RPMI7951 (cell line): ENCODE measurements at regions not wholly inside any gene's neighbourhood (a gene's known extent, or its start where the extent isn't known, plus 50 kb on each side); places are given as distances from the start of the nearest gene placed in this dataset.
"Not testable (repeated sequence)": the region's sequence is repeated elsewhere in the genome, so short reads cannot be mapped to it uniquely, and the experiment has no call there.

Source experiments
- DNase-seq: peaks from one replicate; pipeline ENCODE4 v3.0.0-alpha.2; 2012; ENCODE audit warnings: low read depth

DNA sequence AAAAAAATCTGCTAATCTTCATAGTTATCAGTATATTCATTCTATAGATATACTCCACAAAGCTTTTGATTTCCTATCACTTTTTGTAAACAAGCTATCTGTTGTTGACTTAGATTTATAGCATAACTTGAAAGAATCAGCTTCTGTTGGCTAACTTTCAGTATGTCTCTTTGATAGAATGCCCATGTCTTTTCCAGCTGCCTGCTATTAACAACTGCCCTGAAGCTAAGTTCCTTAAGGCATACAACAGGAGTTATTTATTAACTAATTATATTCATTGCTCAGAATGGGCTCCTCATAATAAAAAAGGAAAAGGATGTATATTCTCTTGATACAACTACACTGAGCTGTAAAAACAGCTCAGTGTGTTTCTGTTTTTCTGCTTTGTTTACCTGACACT, 293.9 kb downstream of the TUSC7 start:
- no peak for DNase-seq

- no peak for DNase-seq
These were observed 295.7 kb downstream of the TUSC7 start for GRCh38 chr3:117005274-117005673.

DNA sequence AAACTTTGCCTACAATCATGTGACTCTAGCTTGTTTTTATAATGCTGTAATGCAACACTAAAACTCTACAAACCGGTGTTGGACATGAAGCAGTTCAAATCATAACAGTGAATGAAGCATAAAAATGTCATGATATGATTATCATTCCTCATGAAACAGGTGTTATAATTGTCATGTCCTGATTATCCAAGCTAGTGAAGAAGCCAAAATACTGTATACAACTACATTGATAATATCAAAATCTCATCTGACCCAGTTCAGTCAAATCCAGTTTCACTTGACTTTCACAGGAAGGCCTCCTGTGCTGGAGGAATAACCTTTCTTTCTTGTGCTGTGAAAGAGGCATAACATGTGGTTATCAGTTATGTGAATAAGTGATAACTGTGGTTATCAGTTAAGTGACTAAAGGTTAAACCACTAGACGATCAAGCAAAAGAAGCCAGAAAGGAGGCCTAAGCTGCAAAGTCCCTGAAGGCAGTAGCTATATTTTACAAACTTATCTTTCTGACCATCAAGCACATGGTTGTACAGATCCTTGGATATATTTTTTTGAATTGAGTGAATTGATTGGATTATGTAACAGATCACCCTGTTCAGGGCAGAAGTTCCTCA, 296.4 kb downstream of the TUSC7 start:
- no peak for DNase-seq

DNA sequence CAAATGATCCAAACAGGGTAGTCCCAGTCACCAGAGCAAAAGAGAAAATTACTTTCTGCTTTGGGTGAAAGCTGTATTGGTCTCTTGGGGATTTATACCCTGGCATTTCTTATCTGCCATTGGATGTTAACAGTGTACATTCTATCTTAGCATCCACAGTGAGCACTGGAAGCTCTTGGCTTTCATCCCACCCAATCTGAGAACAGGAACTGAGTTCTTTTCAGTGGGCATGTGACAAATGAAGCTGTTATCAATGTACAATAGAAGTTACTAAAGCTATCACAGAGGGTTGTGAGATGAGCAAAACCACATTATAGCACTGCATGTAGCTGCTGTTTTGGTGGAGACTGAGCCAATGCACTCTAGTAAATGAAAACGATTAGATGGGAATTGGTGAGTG, 300.7 kb downstream of the TUSC7 start:
- DNase-seq = no peak

DNA sequence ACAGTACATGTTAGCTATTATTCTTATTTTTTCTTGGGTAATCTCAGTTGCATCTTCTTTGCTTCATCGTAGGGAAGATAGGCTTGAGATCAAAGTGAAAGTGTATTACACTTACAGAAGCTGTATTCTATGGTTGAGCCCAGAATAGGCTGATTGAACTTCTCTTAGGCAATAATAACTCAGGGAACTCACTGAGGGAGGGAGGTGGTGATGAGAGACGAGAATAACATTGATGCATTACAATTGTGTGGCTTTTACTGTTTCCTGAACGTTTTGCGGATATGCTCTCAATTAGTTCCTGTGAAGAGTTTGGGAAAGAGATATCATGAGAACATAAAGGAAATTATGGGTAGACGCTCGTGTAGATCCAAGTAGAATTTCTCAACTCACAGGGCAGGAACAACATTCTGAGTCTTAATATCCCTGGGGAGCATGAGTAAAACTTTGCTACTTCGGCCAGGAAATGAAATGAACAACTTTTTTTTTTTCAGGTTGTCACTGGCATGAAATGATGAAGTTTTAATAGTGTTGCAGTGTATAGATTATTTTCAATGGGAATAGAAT, 302.2 kb downstream of the TUSC7 start:
- DNase-seq = no peak

DNA sequence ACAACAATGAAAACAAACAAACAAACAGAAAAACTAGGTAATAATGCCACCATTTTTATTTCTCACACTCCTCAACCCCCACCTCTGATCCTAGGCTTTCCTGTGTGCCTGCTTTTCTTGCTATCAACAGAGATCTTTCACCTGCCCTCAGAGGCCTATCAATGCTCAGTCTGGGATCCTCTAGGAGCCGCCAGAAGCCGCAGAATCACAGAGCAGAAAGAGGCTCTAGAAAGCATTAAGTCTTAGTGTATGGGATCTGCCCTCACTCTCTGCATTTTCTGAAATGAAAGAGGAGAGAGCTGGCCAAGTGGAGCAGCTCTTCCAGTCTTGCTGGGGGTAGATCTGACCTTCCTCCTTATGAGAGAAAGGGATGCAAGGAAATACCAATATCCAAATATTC, 306.8 kb downstream of the TUSC7 start:
- no peak for DNase-seq

DNA sequence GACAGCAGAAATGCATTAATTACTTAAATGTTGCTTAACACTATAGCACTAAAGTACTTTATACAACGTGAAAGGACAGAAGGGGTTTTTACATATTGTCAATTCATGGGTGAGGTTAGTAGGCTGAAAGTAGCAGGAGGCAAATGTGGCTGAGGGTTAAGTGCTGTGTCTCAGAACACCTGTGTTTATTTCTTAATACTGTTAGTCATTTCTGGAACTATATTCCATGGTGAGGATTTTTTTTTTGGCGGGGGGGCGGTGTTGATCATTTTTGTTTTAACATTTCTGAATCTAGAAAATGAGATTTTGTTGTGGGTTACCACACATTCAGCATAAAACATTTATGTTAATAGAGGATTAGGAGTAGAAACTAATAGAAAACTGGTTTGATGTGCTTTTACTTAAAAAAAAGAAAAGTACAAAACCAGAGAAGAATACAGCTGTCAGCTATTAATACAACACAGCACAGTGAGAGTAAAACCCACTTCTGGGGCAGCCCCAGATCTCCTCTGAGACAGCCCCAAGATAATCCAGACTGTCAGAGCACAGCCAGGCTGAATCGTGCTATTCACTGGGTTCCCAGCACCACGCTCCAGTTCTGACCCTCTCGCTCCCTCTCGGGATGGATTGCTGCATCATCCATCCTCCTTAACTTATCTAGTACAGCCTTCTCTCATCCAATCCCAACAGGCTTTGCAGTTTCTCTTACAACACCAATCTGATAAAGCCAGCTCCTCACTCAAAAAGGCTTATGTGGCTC, 307.7 kb downstream of the TUSC7 start:
- DNase-seq = no peak

DNA sequence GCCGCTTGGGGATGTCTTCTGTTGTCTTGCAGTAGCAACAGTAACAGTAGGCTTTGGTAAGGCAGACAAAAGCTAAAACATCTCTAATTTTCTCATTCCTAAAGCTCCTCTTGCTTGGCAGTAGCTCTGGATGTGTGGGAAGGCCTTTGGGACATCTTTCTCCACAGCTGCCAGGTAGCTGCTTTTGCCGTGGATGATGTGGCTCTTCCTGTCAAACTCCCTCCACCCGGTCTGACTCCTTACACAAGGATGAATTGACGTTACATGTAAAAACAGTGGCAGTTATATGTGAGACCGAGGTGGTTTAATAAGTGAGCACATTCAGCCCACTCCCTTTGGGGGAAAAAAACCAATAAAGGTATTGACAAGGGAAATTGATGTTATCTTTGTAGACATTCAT, 309.1 kb downstream of the TUSC7 start:
- no peak for DNase-seq

DNA sequence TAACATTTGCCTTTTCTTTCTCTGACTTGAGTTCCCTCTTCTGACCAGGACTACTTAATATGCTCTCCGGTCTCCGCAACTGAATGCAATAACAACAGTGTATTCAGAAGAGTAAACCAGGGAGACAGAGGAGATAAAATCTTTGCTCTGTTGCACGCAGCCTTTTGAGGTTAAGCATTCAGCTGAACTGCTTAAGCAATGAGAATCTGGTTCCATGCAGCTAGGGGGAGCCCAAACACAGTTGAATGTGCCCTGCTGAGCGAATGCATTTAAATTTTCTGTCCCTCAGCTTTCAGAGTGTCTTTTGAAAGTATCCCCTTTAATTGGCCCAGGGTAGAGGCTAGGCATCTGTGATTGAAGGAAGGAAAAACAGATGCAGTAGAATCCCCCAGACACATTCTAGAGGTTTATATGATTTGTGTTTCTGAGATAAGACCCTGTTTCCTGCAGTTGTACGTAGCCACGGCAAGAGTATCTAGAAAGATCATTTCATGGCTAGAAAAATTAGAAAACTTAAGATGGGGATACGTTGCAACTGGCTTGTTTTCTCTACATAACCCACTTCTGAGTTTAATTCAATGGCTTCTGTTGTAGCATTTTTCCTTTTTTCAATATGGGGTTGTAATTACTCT, 309.6 kb downstream of the TUSC7 start:
- peak; percentile 32 for DNase-seq

DNA sequence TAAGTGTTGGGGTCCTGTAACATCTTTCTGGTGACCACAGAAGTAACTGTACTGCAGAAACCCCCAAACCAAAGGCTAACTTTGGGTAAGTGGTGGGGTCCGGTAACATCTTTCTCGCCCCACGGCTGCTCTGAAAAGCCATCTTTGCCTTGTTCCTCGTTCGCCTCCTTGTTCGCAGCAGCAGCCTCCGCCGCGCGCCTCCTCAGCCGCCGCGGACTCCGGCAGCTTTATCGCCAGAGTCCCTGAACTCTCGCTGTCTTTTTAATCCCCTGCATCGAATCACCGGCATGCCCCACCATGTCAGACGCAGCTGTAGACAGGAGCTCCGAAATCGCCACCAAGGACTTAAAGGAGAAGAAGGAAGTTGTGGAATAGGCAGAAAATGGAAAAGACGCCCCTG, 316.8 kb downstream of the TUSC7 start:
- DNase-seq = no peak

DNA sequence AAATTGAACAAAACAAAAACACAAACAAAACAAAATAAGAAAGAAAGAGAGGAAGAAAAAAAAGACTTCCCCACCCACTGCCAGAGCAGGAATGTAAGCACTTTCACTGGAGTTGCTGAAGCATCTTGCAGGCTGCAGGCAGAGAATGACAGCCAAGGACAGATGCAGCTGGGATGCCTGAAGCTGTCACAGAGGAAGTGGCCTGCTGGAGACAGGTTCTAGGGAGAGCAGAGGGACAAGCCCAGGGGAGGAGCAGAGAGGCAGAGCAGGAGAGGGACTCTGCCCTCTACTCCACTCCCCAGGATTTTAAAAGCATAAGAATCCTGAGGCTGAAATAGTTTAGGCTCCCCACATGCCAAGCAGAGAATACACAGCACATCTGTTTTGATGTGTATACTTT, 326.2 kb downstream of the TUSC7 start:
- DNase-seq = no peak

- no peak for DNase-seq
These were observed 326.8 kb downstream of the TUSC7 start for GRCh38 chr3:117036259-117036799.

DNA sequence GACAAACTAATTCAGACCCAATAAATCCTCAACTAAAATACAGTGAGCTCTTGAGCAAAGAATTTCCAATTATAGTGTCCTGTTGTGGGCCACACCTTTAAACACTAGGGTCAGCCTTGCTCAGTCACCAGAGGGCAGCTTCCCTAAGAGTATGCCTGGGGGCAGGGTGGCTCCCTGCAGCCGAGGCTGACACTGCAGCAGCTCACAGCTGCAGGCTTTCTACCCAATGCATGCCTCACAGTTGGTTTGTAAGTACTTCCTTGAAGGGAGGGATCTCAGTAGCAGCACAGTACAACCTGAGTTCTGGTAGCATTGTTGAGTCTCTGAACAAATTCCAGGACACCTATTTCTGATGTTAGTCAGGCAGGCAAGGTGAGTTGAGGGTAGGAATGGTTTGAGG, 335.6 kb downstream of the TUSC7 start:
- DNase-seq = no peak

- no peak for DNase-seq
These were observed 338.5 kb downstream of the TUSC7 start for GRCh38 chr3:117047951-117048705.

- peak; percentile 4 for DNase-seq
These were observed 342.8 kb downstream of the TUSC7 start for GRCh38 chr3:117052395-117052794.

DNA sequence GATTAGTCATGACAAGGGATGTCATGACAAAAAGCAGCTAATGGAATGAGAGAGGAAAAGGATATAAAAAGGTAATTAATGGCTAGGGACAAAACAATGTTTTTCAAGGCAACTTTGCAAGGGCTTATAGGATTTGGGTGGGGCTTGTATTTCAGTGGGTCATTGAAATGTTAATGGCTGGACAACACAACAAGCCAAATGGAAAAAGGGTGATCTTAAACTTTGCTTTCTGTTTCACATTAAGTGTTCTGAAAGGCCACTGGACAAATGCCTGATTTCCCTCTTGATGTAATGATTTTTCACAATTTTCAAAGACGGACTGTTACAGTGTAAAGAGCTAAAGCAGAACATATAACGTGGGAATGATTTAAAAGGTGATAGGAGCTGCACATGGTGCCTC, 345.0 kb downstream of the TUSC7 start:
- DNase-seq = no peak

DNA sequence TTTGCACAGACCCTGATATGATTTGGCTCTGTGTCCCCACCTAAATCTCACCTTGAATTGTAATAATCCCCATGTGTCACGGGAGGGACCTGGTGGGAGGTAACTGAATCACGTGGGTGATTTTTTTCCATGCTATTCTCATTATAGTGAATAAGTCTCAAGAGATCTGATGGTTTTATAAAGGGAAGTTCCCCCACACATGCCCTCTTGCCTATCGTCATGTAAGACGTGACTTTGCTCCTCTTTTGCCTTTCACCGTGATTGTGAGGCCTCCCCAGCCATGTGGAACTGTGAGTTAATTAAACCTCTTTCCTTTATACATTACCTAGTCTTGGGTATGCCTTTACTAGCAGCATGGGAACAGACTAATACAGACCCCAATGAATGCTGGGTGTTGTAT, 347.4 kb downstream of the TUSC7 start:
- DNase-seq = not testable (repeated sequence)

DNA sequence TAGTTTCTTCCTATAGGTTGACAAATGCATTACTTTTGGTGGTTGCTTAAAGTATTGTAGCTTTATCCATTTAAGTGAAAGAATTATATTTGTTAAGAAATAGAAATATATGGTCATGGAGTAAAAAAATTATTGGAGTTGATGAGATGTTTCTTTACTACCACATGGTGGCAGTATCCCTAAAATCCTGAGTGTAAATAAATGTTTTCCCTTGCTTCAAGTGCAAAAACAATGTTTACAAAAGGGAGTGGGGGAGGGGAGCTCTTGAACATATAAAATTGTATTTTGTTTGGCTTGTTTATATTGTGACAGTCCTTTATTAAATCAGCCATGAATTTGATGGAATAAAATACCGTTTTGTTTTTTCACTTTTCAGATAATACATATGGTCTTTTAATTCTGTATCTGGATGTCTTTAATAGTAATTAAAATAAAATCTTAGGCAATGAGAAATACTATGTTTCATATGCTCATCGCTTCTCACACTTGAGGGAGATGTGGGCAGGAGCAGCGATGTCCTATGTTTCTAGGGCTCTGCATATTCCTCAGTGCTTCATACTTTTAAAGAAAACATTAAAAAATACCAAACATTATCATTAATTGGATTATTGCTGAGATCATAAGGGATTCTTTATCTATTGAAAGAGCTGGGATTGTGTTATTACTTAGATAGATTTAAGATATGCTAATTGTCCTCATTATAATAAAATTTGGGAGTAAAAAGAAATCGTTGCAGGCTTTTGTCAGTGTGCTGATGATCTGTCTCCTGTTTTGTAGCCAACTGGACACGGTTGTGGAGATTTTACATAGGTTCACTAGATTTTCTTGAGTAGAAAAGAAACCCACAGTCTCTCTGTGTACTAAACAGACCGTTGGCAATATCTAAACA, 349.7 kb downstream of the TUSC7 start:
- no peak for DNase-seq

DNA sequence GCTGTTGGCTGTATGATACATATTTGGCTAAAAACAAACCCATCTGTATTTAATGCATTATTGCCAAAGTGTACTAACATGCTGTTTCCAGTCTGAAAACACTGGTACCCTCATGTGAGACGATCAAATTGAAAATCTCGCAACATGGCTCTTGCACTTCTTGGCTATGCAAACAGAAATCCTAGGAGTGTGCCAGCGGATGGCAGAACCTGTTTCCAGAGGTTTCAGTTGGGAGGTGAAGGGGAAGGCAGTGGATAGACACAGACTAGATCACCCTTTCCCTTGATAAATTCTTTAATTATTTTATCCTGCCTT, 350.3 kb downstream of the TUSC7 start:
- no peak for DNase-seq

- no peak for DNase-seq
These were observed 354.4 kb downstream of the TUSC7 start for GRCh38 chr3:117063930-117064329.

- DNase-seq = no peak
These were observed 358.7 kb downstream of the TUSC7 start for GRCh38 chr3:117068301-117068700.
